ENCODE measurements at regions not wholly inside any gene's neighbourhood (a gene's known extent, or its start where the extent isn't known, plus 50 kb on each side); places are given as distances from the start of the nearest gene placed in this dataset.

GRCh38 chr10:33027088-33027487 is 69.1 kb upstream of the ITGB1 start:
- no peak overlapping the region for H3K4me2 ChIP-seq (ENCODE audit: insufficient read depth in 1 of 2, low read depth in 2 of 2, low read length in 2 of 2)
- no peak for FAIRE-seq
- H4K91ac ChIP-seq (replicated peaks; ENCODE audit: insufficient read length, low read length): no peak overlapping the region

More at GRCh38 chr10:33027088-33027487, 69.1 kb upstream of the ITGB1 start:
- peaks cover 0 to 11% (median 2%) of the 10 kb centered on the region in 4 experiments; a peak in 3 of 7 replicates for H3K4me1 ChIP-seq (replicated peaks in 1 of 4; ENCODE audit: control insufficient read depth in 3 of 4, insufficient read depth in 4 of 4, low read length in 3 of 4)
- no peak overlapping the region for H4K5ac ChIP-seq (ENCODE audit: insufficient read length, low read depth, low read length)
- H3K27me3 ChIP-seq (replicated peaks in 1 of 4; ENCODE audit: control insufficient read depth in 3 of 4, extremely low read depth in 1 of 4, insufficient read depth in 3 of 4, low read length in 3 of 4): no peaks in the 10 kb centered on the region; a peak in 1 of 7 replicates
- no peaks in the 10 kb centered on the region for H4K20me1 ChIP-seq (replicated peaks in 1 of 2; ENCODE audit: control insufficient read depth in 1 of 2, insufficient read depth in 2 of 2, low read length in 2 of 2)
- H2BK5ac ChIP-seq (ENCODE audit: low read depth, low read length): no peak overlapping the region
- H2BK120ac ChIP-seq (replicated peaks; ENCODE audit: low read depth, low read length): no peak overlapping the region
- ChIA-PET POLR2A (ENCODE audit: partially characterized antibody) (no interaction called here), CTCF (ENCODE audit: partially characterized antibody) (no interaction called here)
- H3K14ac ChIP-seq (ENCODE audit: insufficient read length): no peak overlapping the region
- no peak overlapping the region for H3K9ac ChIP-seq (replicated peaks in 1 of 4; ENCODE audit: extremely low read depth in 1 of 4, low read depth in 3 of 4, low read length in 3 of 4)
- H3K9me3 ChIP-seq (ENCODE audit: insufficient read depth in 2 of 2, low read depth in 1 of 2, low read length in 1 of 2): no peaks in the 10 kb centered on the region
- no peak overlapping the region for H3K56ac ChIP-seq (replicated peaks; ENCODE audit: insufficient read length, low read depth, low read length)
- no peak overlapping the region for H3K4ac ChIP-seq (replicated peaks; ENCODE audit: insufficient read length, low read depth, low read length)
- no peak overlapping the region for H2AK5ac ChIP-seq (ENCODE audit: low read depth, low read length)
- no peak overlapping the region for H3K4me3 ChIP-seq (ENCODE audit: extremely low read depth in 1 of 4, insufficient read depth in 2 of 4, low read depth in 3 of 4, low read length in 4 of 4)
- no peak for DNase-seq (ENCODE audit: low read depth in 1 of 2, low spot score in 2 of 2)
- H2AFZ ChIP-seq (ENCODE audit: low read length): no peak overlapping the region
- WGBS, 2 experiments (ENCODE audit: extremely low coverage in 1 of 2, insufficient coverage in 1 of 2, insufficient read length in 1 of 2, insufficient replicate concordance in 2 of 2, low coverage in 1 of 2, low lambda C conversion rate in 2 of 2, missing lambda C conversion rate in 1 of 2): 87% methylated on average over 6 of the region's 6 CpGs; no CpG with 5 or more reads in 1 of the 2 experiments
- no peaks in the 10 kb centered on the region for H3K79me1 ChIP-seq (ENCODE audit: low read depth, low read length)
- H4K8ac ChIP-seq (ENCODE audit: extremely low read depth, insufficient read depth, low read length): no peak overlapping the region
- H2BK15ac ChIP-seq (ENCODE audit: low read length): no peak overlapping the region
- H3K23me2 ChIP-seq (ENCODE audit: low read depth, low read length): no peaks in the 10 kb centered on the region
- H3K23ac ChIP-seq (ENCODE audit: insufficient read length): no peak overlapping the region
- no peak overlapping the region for H3K27ac ChIP-seq (ENCODE audit: low read depth, low read length)
- no peak overlapping the region for H3K18ac ChIP-seq (ENCODE audit: extremely low read depth, low read length)
- no peak overlapping the region for H2BK12ac ChIP-seq (ENCODE audit: low read depth, low read length)
- no peak for TF ChIP-seq KDM4A (IDR thresholded peaks at IDR 0.05; ENCODE audit: low read depth, low read length, severe bottlenecking)
- TF ChIP-seq RFX5 (IDR thresholded peaks at IDR 0.05; ENCODE audit: borderline replicate concordance, low read depth, low read length): no peak
- TF ChIP-seq POLR2A (IDR thresholded peaks at IDR 0.05; ENCODE audit: control extremely low read depth in 1 of 2, low read depth in 2 of 2, low read length in 2 of 2): no peak
- no peak for TF ChIP-seq SP4 (IDR thresholded peaks at IDR 0.05; ENCODE audit: low read length)
- no peaks in the 10 kb centered on the region for H3K36me3 ChIP-seq (ENCODE audit: control insufficient read depth in 2 of 4, insufficient read depth in 4 of 4, low read length in 3 of 4)
- H2BK20ac ChIP-seq (ENCODE audit: low read length): no peak overlapping the region
- no peaks in the 10 kb centered on the region for H3K79me2 ChIP-seq (ENCODE audit: control insufficient read depth in 1 of 2, insufficient read depth in 2 of 2, low read length in 2 of 2)

Measured in H1 (cell line).